Retinal pigment epithelial cell (primary cell): ENCODE measurements at regions not wholly inside any gene's neighbourhood (a gene's known extent, or its start where the extent isn't known, plus 50 kb on each side); places are given as distances from the start of the nearest gene placed in this dataset.
"Not testable (repeated sequence)": the region's sequence is repeated elsewhere in the genome, so short reads cannot be mapped to it uniquely, and the experiment has no call there.

Experiments used
- DNase-seq: peaks from one replicate; pipeline ENCODE4 v3.0.0-alpha.2; 2010; ENCODE audit warnings: low read depth
- H3K4me3 ChIP-seq: 2 replicates; pipeline ENCODE4 v1.5.1; 2011; ENCODE audit warnings: mild to moderate bottlenecking, low read length, control low read depth, moderate library complexity
- CTCF ChIP-seq: conservative IDR thresholded peaks from 2 replicates; pipeline ENCODE4 v1.5.1; 2011; ENCODE audit warnings: low read depth, low read length, control low read depth, inconsistent platforms

- TF ChIP-seq CTCF: no peak
- no peak overlapping the region for H3K4me3 ChIP-seq
- no peak for DNase-seq
These were observed 67.9 kb upstream of the ANKRD55 start for GRCh38 chr5:56301069-56301468.

- H3K4me3 ChIP-seq: no peak overlapping the region
- TF ChIP-seq CTCF: no peak
- no peak for DNase-seq
These were observed 66.1 kb upstream of the ANKRD55 start for GRCh38 chr5:56299212-56299611.

- H3K4me3 ChIP-seq: no peak overlapping the region
- no peak for DNase-seq
- no peak for TF ChIP-seq CTCF
These were observed 65.4 kb upstream of the ANKRD55 start for GRCh38 chr5:56298336-56299090.

GRCh38 chr5:56297851-56298250 lies 64.7 kb upstream of the ANKRD55 start:
- DNase-seq: no peak
- TF ChIP-seq CTCF: no peak
- H3K4me3 ChIP-seq: no peak overlapping the region

GRCh38 chr5:56295311-56295710 lies 62.2 kb upstream of the ANKRD55 start:
- DNase-seq, H3K4me3 ChIP-seq: not testable (repeated sequence)

GRCh38 chr5:56294354-56294753 lies 61.2 kb upstream of the ANKRD55 start:
- no peak for DNase-seq
- H3K4me3 ChIP-seq: no peak overlapping the region
- TF ChIP-seq CTCF: no peak

- not testable (repeated sequence) for DNase-seq, H3K4me3 ChIP-seq
These were observed 59.7 kb upstream of the ANKRD55 start for GRCh38 chr5:56292874-56293273.

- H3K4me3 ChIP-seq: no peak overlapping the region
- DNase-seq: no peak
- no peak for TF ChIP-seq CTCF
These were observed 58.7 kb upstream of the ANKRD55 start for GRCh38 chr5:56291661-56292374.
